HCT116 (cell line): ENCODE measurements at regions not wholly inside any gene's neighbourhood (a gene's known extent, or its start where the extent isn't known, plus 50 kb on each side); places are given as distances from the start of the nearest gene placed in this dataset.

ENCODE experiments used
- ATAC-seq: fragments of 200-7000 bp; cut with Tn5 transposase; 2 replicates; pipeline ENCODE4 v1.9.1; 2020; ENCODE audit warnings: mild to moderate bottlenecking, moderate library complexity
- BruUV-seq: library from RNA; stranded (reverse); fragments of 400-500 nt; replicated peaks from 2 replicates; lab custom pipeline; 2021; lab: Mats Ljungman, UMichigan
- CTCF ChIA-PET: fragments of 300-600 bp; sonication (Branson Sonifier 250); formaldehyde crosslinking; loops from one replicate; lab custom pipeline; 2021; ENCODE audit warnings: antibody characterized with exemption; lab: Charles Lee
- POLR2A ChIA-PET: fragments of 300-600, 350-600 bp; sonication (Branson Sonifier 250); formaldehyde crosslinking; loops from one replicate; lab custom pipeline; 2021; ENCODE audit warnings: antibody characterized with exemption; lab: Charles Lee
- RAD21 ChIA-PET, 2 experiments: fragments of 300-600 bp; sonication (Branson Sonifier 250); formaldehyde crosslinking; loops; one replicate each; lab custom pipeline; 2023; ENCODE audit warnings: low total read pairs in 2 of 2; ENCODE audit not compliant: uncharacterized antibody in 2 of 2, unreplicated experiment in 2 of 2, low non-redundant PET in 1 of 2; lab: Charles Lee
- DNase-seq: peaks from one replicate; pipeline ENCODE4 v3.0.0-alpha.2; 2010; ENCODE audit warnings: low read depth, low spot score
- H2AFZ ChIP-seq: fragments of 200-600 bp; shearing (Covaris generic), sonication (generic); 2 replicates; pipeline ENCODE4 v1.6.1; 2017; ENCODE audit warnings: low read depth, mixed run types, mixed read lengths, antibody characterized with exemption, low read length; ENCODE audit not compliant: poor library complexity, severe bottlenecking
- H3K27ac ChIP-seq: 2 replicates; pipeline ENCODE4 v1.5.1; 2012; ENCODE audit warnings: low read depth, low read length
- H3K27me3 ChIP-seq: fragments of 200-600 bp; sonication (generic); 2 replicates; pipeline ENCODE4 v1.6.1; 2016; ENCODE audit warnings: mixed run types, low read length, mixed read lengths; ENCODE audit not compliant: insufficient read depth
- H3K36me3 ChIP-seq, 2 experiments: fragments of 200-500 bp in 1 of 2; fragments of 200-600 bp in 1 of 2; sonication (Bioruptor generic) in 1 of 2; sonication (generic) in 1 of 2; 2 replicates each; pipeline versions ENCODE4 v1.5.1 to v1.6.1; 2014 to 2016; ENCODE audit warnings: low read length in 2 of 2, inconsistent platforms in 1 of 2, mixed read lengths in 1 of 2, mixed run types in 1 of 2; ENCODE audit not compliant: insufficient read depth in 2 of 2, control insufficient read depth in 1 of 2
- H3K4me1 ChIP-seq, 2 experiments: fragments of 200-600 bp in 1 of 2; sonication (generic) in 1 of 2; 2 replicates each; pipeline versions ENCODE4 v1.5.1 to v1.6.1; 2012 to 2017; ENCODE audit warnings: low read length in 2 of 2, inconsistent platforms in 1 of 2, mild to moderate bottlenecking in 1 of 2, mixed read lengths in 1 of 2, mixed run types in 1 of 2, moderate library complexity in 1 of 2; ENCODE audit not compliant: insufficient read depth in 2 of 2, control insufficient read depth in 1 of 2
- H3K4me2 ChIP-seq: fragments of 200-600 bp; sonication (generic); 2 replicates; pipeline ENCODE4 v1.6.1; 2017; ENCODE audit warnings: mixed run types, low read length, mixed read lengths
- H3K4me3 ChIP-seq, 2 experiments: fragments of 200-600 bp in 1 of 2; sonication (generic) in 1 of 2; replicated peaks in 1 of 2; 2 replicates each; pipeline ENCODE4 v1.5.1; 2011 to 2016; ENCODE audit warnings: low read length in 2 of 2, control low read depth in 1 of 2, low read depth in 1 of 2, mild to moderate bottlenecking in 1 of 2, mixed read lengths in 1 of 2, mixed run types in 1 of 2
- H3K79me2 ChIP-seq: fragments of 200-600 bp; sonication (generic); 2 replicates; pipeline ENCODE4 v1.6.1; 2017; ENCODE audit warnings: mild to moderate bottlenecking, mixed run types, low read length, moderate library complexity, mixed read lengths; ENCODE audit not compliant: insufficient read depth
- H3K9ac ChIP-seq: fragments of 200-600 bp; sonication (generic); 2 replicates; pipeline ENCODE4 v1.6.1; 2016; ENCODE audit warnings: low read length, mixed read lengths
- H3K9me2 ChIP-seq: fragments of 200-600 bp; sonication (generic), shearing (Covaris generic); 2 replicates; pipeline ENCODE4 v1.6.1; 2017; ENCODE audit warnings: mixed run types, mild to moderate bottlenecking, moderate library complexity; ENCODE audit not compliant: insufficient read depth
- H3K9me3 ChIP-seq, 2 experiments: fragments of 200-500 bp in 1 of 2; fragments of 200-600 bp in 1 of 2; sonication (Bioruptor generic) in 1 of 2; sonication (generic) in 1 of 2; 2 replicates each; pipeline ENCODE4 v1.6.1; 2014 to 2017; ENCODE audit warnings: low read length in 2 of 2, mixed read lengths in 2 of 2, inconsistent platforms in 1 of 2, low read depth in 1 of 2, mild to moderate bottlenecking in 1 of 2, mixed run types in 1 of 2, moderate library complexity in 1 of 2; ENCODE audit not compliant: control insufficient read depth in 1 of 2, insufficient read depth in 1 of 2
- H4K20me1 ChIP-seq: fragments of 200-600 bp; sonication (generic), shearing (Covaris generic); 2 replicates; pipeline ENCODE4 v1.6.1; 2017; ENCODE audit warnings: mixed run types, mild to moderate bottlenecking, moderate library complexity; ENCODE audit not compliant: insufficient read depth
- CEBPB ChIP-seq: IDR thresholded peaks from 2 replicates; pipeline ENCODE4 v1.6.1; 2012; ENCODE audit warnings: low read depth
- EZH2phosphoT487 ChIP-seq: fragments of 200-600 bp; IDR thresholded peaks from 2 replicates; pipeline ENCODE4 v1.6.1; 2018; ENCODE audit warnings: antibody characterized with exemption, borderline replicate concordance
- RAD21 ChIP-seq: IDR thresholded peaks from 2 replicates; pipeline ENCODE4 v1.6.1; 2012; ENCODE audit warnings: low read depth, mild to moderate bottlenecking
- SIN3A ChIP-seq: IDR thresholded peaks from 2 replicates; pipeline ENCODE4 v1.6.1; 2012; ENCODE audit warnings: low read depth
- SRF ChIP-seq: IDR thresholded peaks from 2 replicates; pipeline ENCODE4 v1.6.1; 2012; ENCODE audit warnings: low read depth
- ZNF274 ChIP-seq: fragments of 200-500 bp; sonication (Bioruptor generic); IDR thresholded peaks from 2 replicates; pipeline ENCODE4 v1.6.1; 2014; ENCODE audit warnings: mild to moderate bottlenecking, low read depth, low read length, inconsistent platforms
- intact Hi-C: fragments of 100-400 bp; cut with micrococcal nuclease; formaldehyde crosslinking; loops from 2 replicates; pipeline ENCODE4 v1.10.0; 2022
- TF ChIP-seq, protein P1 (sequence below): IDR thresholded peaks from 2 replicates; pipeline ENCODE4 v1.6.1; 2012

DNA sequence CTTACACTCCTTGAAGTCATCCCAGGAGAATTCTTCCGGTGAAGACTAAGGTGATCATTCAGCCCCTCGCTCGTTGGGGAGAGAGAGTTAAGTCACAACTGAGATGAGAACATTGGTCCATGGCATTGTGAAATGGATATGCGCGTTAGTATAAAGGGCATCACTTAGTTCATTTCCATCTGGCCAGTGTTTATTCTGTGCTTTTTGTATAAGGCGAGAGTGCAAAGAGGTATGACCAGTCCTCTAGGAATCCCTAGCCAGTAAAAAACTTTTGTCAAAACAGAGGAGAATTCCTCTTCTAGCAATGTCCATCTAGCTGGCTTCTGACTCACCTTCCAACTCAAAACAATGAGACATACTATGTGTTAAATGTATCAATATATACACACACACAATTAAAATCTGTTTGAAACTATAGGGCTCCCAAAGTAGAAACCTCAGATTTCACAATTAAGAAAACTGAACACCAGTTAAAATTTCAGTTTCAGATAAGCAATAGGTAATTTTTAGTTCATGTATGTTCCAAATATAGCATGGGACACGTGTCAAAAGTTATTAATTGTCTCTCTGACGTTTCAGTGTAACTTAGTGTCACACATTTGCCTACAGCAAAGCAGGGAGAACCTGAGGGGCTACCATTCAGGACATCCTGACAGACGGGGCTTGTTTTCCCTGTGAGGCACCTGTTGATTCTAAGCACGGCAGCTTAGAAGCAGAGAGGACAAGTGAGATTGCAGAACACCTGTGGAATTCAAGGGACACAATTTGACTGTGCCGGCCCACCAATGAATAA is 158.9 kb downstream of the KLF6 start:
- no peak for ATAC-seq
- no peak overlapping the region for H3K4me2 ChIP-seq
- no peak for DNase-seq
- intact Hi-C loops = no loop called here
- H3K9ac ChIP-seq = no peak overlapping the region
- BruUV-seq = no TSS peak
- no peaks in the 10 kb centered on the region for H4K20me1 ChIP-seq
- H3K4me1 ChIP-seq = no peaks in the 10 kb centered on the region
- TF ChIP-seq EZH2phosphoT487 (no peak), CEBPB (no peak), SRF (no peak), SIN3A (no peak), ZNF274 (no peak), RAD21 (no peak)
- H3K36me3 ChIP-seq = no peaks in the 10 kb centered on the region
- CTCF ChIA-PET = no interaction called here
- no peak overlapping the region for H3K27ac ChIP-seq
- H3K9me3 ChIP-seq = no peaks in the 10 kb centered on the region
- POLR2A ChIA-PET = no interaction called here
- no peaks in the 10 kb centered on the region for H3K79me2 ChIP-seq
- no peaks in the 10 kb centered on the region for H3K27me3 ChIP-seq
- no peak overlapping the region for H2AFZ ChIP-seq
- no peaks in the 10 kb centered on the region for H3K9me2 ChIP-seq
- RAD21 ChIA-PET = no interaction called here
- H3K4me3 ChIP-seq = no peak overlapping the region

DNA sequence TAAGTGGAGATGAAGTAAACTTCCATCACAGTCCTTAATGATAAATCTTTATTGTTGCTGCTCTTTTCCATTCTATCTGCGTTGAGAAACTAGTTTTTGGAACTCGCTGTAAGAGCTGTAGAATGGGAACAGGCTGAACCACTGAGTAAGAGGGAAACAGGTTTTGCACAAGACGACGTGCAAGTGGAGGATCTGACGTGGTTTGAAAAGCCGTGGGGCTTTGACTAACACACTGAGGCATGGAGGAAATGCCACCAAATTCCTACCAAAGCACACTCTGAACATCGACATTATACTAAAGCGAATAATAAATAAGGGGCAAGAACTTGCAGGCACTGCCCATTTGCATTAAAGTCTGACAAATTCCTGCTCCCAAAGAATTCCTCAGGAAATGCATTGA is 160.6 kb downstream of the KLF6 start:
- RAD21 ChIA-PET = no interaction called here
- Histone ChIP-seq H3K4me2 (no peak overlapping the region), H3K27me3 (no peaks in the 10 kb centered on the region), H3K9me2 (no peaks in the 10 kb centered on the region), H2AFZ (no peak overlapping the region), H3K9ac (no peak overlapping the region), H3K9me3 (no peaks in the 10 kb centered on the region), H3K79me2 (no peaks in the 10 kb centered on the region), H3K36me3 (no peaks in the 10 kb centered on the region), H3K27ac (no peak overlapping the region), H3K4me3 (no peak overlapping the region), H4K20me1 (no peaks in the 10 kb centered on the region), H3K4me1 (no peaks in the 10 kb centered on the region)
- TF ChIP-seq ZNF274 = no peak
- TF ChIP-seq, protein P1, sequence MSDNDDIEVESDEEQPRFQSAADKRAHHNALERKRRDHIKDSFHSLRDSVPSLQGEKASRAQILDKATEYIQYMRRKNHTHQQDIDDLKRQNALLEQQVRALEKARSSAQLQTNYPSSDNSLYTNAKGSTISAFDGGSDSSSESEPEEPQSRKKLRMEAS = no peak
- no TSS peak for BruUV-seq
- ATAC-seq = no peak
- intact Hi-C loops = no loop called here
- CTCF ChIA-PET = no interaction called here
- DNase-seq = no peak
- POLR2A ChIA-PET = no interaction called here
